Left lobe of liver (tissue), 2 donors: ENCODE measurements at regions not wholly inside any gene's neighbourhood (a gene's known extent, or its start where the extent isn't known, plus 50 kb on each side); places are given as distances from the start of the nearest gene placed in this dataset.
"Not testable (repeated sequence)": the region's sequence is repeated elsewhere in the genome, so short reads cannot be mapped to it uniquely, and the experiment has no call there.

Source experiments
- ATAC-seq: fragments of 200-7000 bp; cut with Tn5 transposase; one replicate; pipeline ENCODE4 v1.9.1; 2020; ENCODE audit warnings: mild to moderate bottlenecking, moderate library complexity
- DNase-seq: peaks from one replicate; pipeline ENCODE4 v3.0.0-alpha.2; 2020; ENCODE audit warnings: low spot score
- donor health status: DM: no; HTN: no; CAD: no; lungs with moderate emphysema.
- donor health status: DM: no; HTN: yes; CAD: no.

DNA sequence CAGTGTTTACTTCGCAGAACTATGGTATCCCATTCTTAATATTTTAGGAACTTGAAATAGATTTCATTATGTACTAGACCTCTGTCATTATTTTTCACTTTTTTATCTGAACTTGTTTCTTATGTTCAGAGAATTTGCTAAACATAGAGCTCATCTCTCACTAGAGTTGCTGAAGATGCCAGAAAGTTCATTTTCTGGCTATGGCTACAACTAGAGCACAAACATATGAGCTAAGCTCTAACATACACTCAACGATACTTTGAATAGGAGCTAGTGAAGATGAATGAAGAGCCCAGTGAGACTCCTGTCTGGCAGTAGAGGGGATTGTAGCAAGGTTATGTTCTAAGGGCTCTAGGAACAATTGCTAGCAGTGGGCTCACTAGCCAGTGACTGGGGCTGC is 582.2 kb downstream of the KIF4B start:
- DNase-seq (no peak), ATAC-seq (no peak)

DNA sequence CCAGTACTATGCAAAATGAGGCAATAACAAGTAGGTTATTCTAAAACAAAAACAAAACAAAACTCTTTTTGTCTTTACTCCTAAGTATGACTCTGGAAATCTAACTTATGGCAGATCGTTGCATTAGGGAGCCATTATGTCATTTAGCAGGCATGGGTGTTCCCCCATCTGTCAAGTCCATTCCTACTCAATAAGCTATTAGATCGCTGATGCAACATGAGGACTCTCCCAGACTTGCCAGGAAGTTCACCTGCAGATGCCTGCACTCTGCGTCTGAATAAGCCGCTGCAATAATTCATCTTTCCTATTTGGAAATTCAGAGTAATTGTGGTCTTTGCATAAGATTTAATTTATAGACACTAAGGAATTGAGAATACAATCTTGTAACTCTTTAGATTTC is 585.0 kb downstream of the KIF4B start:
- ATAC-seq (no peak), DNase-seq (no peak)

DNA sequence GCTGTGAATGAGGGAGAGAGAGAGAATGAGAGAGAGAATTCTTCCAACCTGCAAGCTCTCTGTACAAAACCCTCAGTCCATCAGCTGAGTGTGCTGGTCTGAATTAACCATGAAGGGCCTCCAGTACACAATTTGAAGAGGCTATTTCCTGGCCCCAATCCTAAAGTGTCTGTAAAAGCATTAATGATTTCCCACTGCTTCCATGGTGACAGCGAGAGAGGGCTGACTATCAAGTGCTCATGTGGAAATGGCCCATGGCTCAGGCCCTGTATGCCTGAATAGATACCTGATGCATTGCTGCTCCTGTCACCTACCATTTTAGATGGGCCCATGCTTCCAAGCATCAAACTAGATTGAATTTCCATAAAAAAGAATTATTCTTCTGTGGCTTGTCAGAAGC is 592.4 kb downstream of the KIF4B start:
- DNase-seq (no peak), ATAC-seq (no peak)

GRCh38 chr5:155616779-155617392 is 603.3 kb downstream of the KIF4B start:
- DNase-seq (peak; percentile 59), ATAC-seq (peak; percentile 92)

DNA sequence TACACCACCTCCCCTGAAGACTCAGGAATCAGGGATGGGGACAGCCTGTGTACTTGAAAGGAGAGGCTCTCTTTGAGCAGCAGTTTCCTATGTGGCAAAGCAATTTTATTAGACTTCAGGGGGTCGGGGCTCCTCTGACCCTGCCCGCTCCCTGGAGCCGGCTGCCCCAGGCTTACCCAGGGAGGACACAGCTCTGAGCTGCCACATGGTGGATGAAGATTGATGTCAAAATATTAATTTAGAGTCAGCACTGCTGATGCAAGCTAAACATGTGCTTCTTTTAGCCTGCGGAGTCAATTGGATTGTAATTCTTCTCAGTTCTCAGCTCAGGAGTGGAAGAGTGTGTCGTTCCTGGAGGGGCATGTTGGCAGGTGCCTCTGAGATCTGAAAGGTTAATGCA is 606.1 kb downstream of the KIF4B start:
- ATAC-seq (no peak), DNase-seq (no peak)

DNA sequence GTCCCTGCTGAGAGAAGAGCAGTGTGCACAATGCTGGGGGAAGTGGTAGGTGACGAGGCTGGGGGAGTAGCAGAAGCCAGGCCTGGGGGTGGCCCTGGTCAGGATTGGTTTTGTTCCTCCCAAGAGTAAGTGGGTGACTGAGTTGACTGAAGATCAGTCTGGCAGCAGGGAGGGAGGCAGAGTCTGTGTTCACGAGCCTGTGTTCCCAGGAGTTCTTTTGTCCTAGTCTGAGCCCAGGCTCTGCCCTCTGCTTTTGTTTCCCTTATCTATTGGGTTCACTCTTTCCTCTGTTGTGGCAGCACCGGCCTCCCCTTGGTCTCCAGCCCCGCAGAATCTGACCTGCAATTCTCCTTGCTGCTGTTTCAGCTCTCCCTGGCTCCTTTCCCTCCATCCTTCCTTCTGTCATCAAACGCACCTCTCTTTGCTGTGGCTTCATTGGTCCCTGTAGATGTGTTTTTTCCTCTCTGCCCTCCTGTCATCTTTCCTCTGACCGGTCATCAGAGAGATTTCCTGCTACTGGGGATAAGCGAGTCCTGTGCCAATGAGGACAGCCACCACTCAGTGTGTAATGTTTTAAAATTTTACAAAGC is 607.4 kb downstream of the KIF4B start:
- DNase-seq (no peak), ATAC-seq (no peak)

DNA sequence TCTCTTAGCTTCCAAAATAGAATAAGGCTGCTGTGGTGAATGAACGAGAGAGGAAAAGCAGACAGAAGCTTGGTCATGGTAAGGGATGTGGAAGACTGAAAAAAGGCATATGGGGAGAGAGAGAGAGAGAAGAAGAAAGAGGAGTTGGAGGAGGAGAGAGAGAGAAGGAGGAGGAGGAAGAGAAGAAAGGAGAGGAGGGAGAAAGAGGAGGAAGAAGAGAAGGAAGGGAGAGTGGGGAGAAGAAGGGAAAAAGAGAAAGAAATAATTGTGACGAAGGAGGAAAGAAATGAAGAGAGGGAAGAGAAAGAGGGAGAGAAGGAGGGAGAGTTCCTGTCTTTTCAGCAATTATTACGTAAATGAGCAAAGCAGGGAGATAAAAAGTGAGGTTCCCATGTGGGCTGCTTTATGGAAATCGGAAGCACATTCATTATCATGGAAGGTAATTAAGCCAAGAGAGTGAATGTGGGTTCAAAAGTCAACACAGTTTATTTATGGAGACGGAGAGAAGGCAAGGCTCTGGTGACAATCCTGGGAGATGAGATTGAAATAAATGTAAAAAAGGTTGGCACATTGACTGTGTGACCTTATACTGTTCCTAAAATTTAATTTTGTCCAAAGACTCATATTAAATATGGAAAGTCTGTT is 611.2 kb downstream of the KIF4B start:
- no peak for ATAC-seq
- no peak for DNase-seq

GRCh38 chr5:155625315-155625714 is 611.8 kb downstream of the KIF4B start:
- DNase-seq: no peak
- no peak for ATAC-seq

DNA sequence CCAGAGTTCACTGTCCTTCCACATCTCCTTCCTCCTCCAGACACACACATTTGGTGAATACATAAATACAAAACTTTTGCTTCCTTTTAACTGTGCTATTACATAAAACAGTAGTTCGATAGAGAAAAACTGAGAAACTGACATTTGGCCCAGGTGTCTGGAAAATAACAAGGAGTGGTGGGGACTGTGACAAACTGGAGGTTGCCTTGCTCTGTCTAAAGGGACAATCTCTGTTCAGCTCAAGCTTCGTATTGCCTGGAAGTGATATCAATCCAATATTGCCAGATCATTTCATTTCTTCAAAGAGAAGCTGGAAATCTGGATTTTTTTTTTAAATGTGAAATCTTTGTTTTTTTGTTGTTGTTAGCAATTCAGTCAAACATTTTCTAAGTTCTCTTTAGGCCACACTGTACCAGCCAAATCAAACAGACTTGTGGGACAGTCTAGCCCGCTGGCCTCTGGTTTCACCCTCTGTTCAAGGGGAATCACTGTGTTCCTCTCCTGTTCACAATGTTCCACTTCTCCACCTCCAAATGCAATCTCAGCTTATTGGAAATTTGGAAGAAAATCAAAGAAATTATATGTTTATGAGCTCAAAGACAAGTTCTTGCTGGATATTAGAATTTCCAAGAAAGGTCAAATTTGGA is 612.5 kb downstream of the KIF4B start:
- peak; percentile 94 for ATAC-seq
- DNase-seq: peak; percentile 48

DNA sequence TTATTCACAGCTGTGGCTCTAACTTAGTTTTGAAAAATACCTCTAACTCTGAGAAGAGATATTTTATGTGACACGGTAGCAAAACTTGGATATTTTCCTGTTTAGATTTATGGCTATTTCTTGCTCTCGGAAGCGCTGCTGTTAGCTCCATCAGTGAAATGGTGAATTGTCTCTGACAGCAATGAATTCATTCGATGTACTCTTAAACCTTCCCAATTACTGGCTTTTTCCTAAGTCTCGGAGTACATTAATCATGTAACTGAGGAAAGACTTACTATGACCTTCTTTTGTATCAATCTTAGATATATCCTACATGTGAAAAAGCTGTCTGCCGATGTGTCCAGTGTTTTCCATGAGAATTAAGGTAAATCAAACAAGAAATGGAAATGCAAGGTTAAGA is 613.0 kb downstream of the KIF4B start:
- no peak for DNase-seq
- no peak for ATAC-seq

DNA sequence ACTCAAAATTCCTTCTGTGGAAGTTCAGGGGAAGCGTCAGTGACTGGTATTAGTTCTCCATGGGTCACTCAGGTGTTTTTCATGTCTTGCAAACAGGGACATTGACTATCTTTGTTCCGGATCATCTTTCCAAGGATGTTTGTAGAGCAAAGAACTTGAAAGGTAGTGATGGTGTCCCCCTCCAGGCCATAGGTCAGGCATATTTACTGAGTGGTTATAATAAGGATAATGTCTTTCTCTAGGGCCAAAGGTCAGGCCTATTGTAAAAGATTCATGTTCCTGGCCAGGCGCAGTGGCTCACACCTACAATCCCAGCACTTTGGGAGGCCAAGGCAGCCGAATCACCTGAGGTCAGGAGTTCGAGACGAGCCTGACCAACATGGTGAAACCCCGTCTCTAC is 614.8 kb downstream of the KIF4B start:
- ATAC-seq: no peak
- DNase-seq: no peak

DNA sequence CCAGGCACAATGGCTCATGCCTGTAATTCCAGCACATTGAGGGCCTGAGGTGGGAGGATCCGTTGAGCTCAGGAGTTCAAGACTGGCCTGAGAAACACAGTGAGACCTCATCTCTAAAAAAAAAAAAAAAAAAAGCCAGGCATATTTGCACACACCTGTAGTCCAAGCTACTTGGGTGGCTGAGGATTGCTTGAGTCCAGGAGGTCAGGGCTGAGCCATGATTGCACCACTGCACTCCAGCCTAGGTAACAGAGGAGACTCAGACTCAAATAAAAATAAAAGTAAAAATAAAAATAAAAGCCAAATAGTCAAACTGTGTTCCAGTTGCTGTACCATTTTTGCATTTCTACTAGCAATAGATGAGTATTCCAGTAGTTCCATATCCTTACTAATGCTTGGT is 616.0 kb downstream of the KIF4B start:
- DNase-seq (no peak), ATAC-seq (peak; percentile 61)

- DNase-seq (no peak), ATAC-seq (no peak)
These were observed 617.6 kb downstream of the KIF4B start for GRCh38 chr5:155631116-155631515.

DNA sequence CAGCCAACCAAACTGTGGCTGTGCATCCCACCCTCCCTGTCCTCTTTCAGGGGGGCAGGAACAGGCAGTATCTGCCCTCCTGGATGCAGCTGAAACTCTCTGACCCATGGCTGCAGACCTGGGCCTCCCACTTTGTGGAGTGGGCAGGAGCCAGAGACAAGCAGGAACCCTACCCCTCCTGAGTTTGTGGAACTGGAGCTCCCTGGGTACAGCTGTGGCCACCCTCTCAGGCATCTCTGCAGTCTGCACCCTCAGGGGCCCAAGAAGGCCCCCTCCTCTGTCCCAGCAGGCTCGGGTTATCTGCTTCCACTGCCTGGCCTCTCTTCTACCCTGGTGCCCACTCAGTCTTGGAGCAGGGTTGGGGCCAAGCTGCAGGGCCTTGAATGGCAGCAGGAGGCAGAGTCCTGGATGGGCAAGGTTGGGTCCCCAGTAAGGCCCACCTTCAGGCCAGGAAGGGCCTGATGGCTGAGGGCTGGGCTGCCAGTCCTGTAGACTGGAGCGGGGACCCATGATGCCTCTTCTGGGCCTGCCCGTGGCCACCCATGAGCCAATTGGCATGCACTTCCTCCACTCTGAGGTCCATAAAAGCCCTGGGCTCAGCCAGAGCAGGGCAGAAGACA is 619.9 kb downstream of the KIF4B start:
- ATAC-seq: no peak
- DNase-seq: no peak

- no peak for ATAC-seq
- DNase-seq: no peak
These were observed 636.1 kb downstream of the KIF4B start for GRCh38 chr5:155649666-155650065.

DNA sequence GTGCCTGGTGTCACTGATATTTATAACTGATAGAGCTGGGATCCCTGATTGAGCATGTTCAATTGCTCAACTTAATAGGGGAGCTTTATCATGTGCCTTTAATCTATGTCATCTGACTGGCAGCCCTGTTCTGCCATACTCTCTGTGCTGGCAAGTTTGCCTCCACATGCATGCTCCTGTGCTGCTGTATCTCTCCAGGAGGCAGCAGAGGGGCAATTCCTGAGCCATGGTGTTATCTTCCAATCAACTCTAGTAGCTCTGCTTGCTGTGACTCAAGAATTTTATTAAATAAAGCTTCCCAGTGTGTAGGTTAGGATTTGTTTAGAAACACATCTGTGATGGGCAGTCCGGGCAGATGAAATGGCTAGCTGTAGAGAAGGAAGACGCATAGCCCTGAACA is 642.0 kb downstream of the KIF4B start:
- no peak for ATAC-seq

GRCh38 chr5:155661859-155662258 is 648.3 kb downstream of the KIF4B start:
- DNase-seq (no peak), ATAC-seq (no peak)

More for the DNA sequence above, 642.0 kb downstream of the KIF4B start:
- no peak for DNase-seq

- DNase-seq (no peak), ATAC-seq (no peak)
These were observed 651.8 kb downstream of the KIF4B start for GRCh38 chr5:155665361-155665760.

GRCh38 chr5:155672001-155672400 is 655.0 kb upstream of the SGCD start:
- DNase-seq, ATAC-seq: not testable (repeated sequence)

DNA sequence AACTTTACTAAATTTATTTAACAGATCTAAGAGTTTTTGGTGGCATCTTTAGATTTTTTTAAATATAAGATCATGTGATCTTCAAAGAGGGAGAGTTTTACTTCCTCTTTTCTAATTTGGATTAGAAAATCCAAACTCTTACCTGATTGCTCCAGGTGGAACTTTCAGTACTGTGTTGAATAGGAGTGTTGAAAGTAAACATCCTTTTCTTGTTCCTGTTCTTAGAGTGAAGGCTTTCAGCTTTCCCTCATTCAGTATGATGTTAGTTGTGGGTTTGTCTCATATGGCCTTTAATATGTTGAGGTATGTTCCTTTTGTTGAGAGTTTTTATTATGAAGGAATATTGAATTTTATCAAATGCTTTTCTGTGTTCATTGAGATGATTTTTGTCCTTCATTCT is 650.0 kb upstream of the SGCD start:
- no peak for DNase-seq
- no peak for ATAC-seq

DNA sequence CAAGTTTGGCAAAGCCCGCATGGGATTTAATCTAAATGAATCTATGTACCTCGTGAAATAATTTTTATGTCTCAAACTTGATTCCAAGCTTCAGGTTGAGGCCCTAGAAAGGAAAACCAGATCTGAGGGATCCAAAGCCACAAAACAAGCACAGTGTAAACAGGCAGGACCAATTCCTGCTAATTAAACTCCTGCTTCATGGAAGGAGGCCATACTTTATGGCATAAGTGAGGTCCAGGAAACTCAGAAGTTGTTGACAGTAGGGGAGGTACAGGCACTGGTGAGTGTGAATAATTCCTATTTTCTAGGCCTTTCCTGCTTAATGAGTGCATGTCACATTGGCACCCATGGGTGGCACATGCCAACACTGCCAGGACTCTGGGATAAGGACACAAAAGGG is 648.6 kb upstream of the SGCD start:
- DNase-seq (no peak), ATAC-seq (no peak)

DNA sequence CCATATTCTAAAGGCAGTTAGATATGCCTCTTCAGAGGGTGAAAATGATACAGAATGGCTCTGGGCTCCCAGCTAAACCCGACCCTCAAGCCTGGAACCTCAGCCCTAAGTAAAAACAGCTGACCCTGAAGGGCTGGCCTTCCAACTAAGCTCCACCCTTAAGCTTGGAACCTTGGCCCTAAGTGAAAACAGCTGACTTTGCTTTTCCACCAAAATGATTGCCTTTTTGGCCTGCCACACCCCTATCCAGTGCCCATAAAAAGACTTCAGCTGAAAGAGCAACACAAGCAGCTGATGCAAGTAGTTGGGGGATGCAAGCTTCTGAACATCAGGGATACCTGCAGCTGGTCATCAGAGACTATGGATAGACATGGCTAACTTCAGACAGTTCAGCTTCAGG is 647.4 kb upstream of the SGCD start:
- ATAC-seq (no peak), DNase-seq (no peak)
